HEK293 (cell line): ENCODE measurements at regions not wholly inside any gene's neighbourhood (a gene's known extent, or its start where the extent isn't known, plus 50 kb on each side); places are given as distances from the start of the nearest gene placed in this dataset.

Experiments used
- PRDM1 ChIP-seq: fragments of 450-650 bp; formaldehyde crosslinking; IDR thresholded peaks from 2 replicates; pipeline ENCODE4; 2016; ENCODE audit warnings: missing biosample characterization, missing genetic modification characterization
- YY1 ChIP-seq: fragments of 450-650 bp; formaldehyde crosslinking; IDR thresholded peaks from 2 replicates; pipeline ENCODE4 v1.5.1; 2018; ENCODE audit warnings: missing biosample characterization, missing genetic modification characterization
- ZNF10 ChIP-seq: fragments of 450-650 bp; formaldehyde crosslinking; IDR thresholded peaks from 2 replicates; pipeline ENCODE4 v1.5.1; 2017; ENCODE audit warnings: missing biosample characterization, missing genetic modification characterization
- ZNF155 ChIP-seq: fragments of 450-650 bp; formaldehyde crosslinking; IDR thresholded peaks from 2 replicates; pipeline ENCODE4 v1.5.1; 2016; ENCODE audit warnings: missing biosample characterization, missing genetic modification characterization
- ZNF16 ChIP-seq: fragments of 450-650 bp; formaldehyde crosslinking; IDR thresholded peaks from 2 replicates; pipeline ENCODE4 v1.5.1; 2016; ENCODE audit warnings: low read depth, missing biosample characterization, missing genetic modification characterization
- ZNF664 ChIP-seq: fragments of 450-650 bp; formaldehyde crosslinking; IDR thresholded peaks from 2 replicates; pipeline ENCODE4 v1.5.1; 2016; ENCODE audit warnings: missing biosample characterization, missing genetic modification characterization
- ZNF830 ChIP-seq: fragments of 450-650 bp; IDR thresholded peaks from 2 replicates; pipeline ENCODE4 v1.5.0; 2018; ENCODE audit warnings: missing biosample characterization, missing genetic modification characterization, low read depth, mild to moderate bottlenecking, moderate library complexity
- TF ChIP-seq, protein P1 (sequence below): fragments of 450-650 bp; formaldehyde crosslinking; IDR thresholded peaks from 2 replicates; pipeline ENCODE4 v1.5.1; 2016; ENCODE audit warnings: missing biosample characterization, missing genetic modification characterization

DNA sequence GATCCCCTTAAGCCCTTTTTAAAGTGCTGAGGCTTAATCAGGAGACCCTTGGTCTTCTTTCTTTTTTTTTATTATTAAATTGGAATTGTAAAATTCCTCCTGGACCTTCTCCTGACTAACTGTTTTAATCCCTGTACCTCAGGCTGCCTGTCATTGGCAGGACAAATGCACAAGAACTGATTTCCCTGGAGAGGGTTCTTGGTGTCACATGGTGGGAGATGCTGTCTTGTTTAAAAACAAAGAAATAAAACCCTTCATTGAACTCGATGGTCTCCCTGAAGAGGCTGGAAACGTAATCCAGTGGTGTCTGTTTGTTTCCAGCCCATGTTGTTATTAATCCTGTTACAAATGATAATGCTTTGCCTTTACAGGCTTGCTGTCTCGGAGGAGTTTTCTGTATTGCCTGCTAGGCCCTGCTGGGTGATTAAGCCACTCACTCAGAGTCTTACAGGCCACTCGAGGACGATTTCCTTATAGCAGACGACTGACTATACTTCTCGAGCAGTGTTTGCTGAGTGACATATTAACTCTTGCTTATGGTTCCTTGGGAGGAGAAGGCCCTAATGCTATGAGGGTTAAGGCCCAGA lies 100.5 kb upstream of the MGAT5 start:
- no peak for TF ChIP-seq ZNF10
- TF ChIP-seq ZNF155 (tag by site-specific recombination) = no peak
- no peak for TF ChIP-seq ZNF664 (tag by site-specific recombination)
- no peak for TF ChIP-seq YY1 (tag by site-specific recombination)
- TF ChIP-seq, protein P1, sequence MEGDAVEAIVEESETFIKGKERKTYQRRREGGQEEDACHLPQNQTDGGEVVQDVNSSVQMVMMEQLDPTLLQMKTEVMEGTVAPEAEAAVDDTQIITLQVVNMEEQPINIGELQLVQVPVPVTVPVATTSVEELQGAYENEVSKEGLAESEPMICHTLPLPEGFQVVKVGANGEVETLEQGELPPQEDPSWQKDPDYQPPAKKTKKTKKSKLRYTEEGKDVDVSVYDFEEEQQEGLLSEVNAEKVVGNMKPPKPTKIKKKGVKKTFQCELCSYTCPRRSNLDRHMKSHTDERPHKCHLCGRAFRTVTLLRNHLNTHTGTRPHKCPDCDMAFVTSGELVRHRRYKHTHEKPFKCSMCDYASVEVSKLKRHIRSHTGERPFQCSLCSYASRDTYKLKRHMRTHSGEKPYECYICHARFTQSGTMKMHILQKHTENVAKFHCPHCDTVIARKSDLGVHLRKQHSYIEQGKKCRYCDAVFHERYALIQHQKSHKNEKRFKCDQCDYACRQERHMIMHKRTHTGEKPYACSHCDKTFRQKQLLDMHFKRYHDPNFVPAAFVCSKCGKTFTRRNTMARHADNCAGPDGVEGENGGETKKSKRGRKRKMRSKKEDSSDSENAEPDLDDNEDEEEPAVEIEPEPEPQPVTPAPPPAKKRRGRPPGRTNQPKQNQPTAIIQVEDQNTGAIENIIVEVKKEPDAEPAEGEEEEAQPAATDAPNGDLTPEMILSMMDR (tag by site-specific recombination) = no peak
- TF ChIP-seq ZNF830 = no peak
- no peak for TF ChIP-seq PRDM1
- no peak for TF ChIP-seq ZNF16 (tag by site-specific recombination)
